ENCODE measurements at regions not wholly inside any gene's neighbourhood (a gene's known extent, or its start where the extent isn't known, plus 50 kb on each side); places are given as distances from the start of the nearest gene placed in this dataset.

DNA sequence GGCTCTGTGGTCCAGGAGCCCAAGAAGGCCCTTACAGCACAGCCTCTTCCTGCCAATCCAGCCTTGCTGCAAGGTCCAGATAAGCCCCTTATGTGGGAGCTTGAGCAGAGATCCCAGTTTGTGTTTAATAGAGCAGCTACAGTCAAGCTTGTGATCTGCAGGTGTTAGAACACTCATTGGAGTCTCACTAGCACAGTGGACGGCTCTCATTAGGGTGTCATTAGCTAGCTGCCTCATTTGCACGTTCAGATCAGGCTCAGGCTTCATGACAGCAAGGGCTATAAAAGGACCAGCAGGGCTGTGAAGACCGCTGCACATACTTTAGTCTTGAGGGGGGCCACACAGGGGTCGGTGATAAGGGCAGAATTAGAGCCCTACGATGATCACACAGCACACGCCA is 443.2 kb downstream of the RPS24 start:
- Histone ChIP-seq H3K36me3 (ENCODE audit: insufficient read depth, low read length) (no peaks in the 10 kb centered on the region), H3K9me2 (ENCODE audit: low read depth, low read length) (no peaks in the 10 kb centered on the region), H3K4me3 (ENCODE audit: low read depth, low read length, poor library complexity, severe bottlenecking) (no peak overlapping the region), H3K79me2 (ENCODE audit: insufficient read depth, low read length) (no peaks in the 10 kb centered on the region), H2AFZ (ENCODE audit: low read length) (no peak overlapping the region), H3K9ac (ENCODE audit: low read length) (no peak overlapping the region), H3K27ac (ENCODE audit: low read depth, low read length, poor library complexity, severe bottlenecking) (no peak overlapping the region), H3K27me3 (ENCODE audit: insufficient read depth, low read length) (no peaks in the 10 kb centered on the region), H3K4me1 (ENCODE audit: insufficient read depth, low read length, severe bottlenecking) (no peaks in the 10 kb centered on the region), H3F3A (ENCODE audit: insufficient read depth, low read length) (no peaks in the 10 kb centered on the region), H3K4me2 (ENCODE audit: low read length) (no peak overlapping the region), H4K20me1 (ENCODE audit: insufficient read depth, low read length) (no peaks in the 10 kb centered on the region), H3K9me3 (ENCODE audit: low read length) (no peaks in the 10 kb centered on the region)
- TF ChIP-seq EZH2 (IDR thresholded peaks at IDR 0.05; ENCODE audit: borderline replicate concordance, low read length): no peak
- no peak for TF ChIP-seq CTCF (IDR thresholded peaks at IDR 0.05; ENCODE audit: low read length)

DNA sequence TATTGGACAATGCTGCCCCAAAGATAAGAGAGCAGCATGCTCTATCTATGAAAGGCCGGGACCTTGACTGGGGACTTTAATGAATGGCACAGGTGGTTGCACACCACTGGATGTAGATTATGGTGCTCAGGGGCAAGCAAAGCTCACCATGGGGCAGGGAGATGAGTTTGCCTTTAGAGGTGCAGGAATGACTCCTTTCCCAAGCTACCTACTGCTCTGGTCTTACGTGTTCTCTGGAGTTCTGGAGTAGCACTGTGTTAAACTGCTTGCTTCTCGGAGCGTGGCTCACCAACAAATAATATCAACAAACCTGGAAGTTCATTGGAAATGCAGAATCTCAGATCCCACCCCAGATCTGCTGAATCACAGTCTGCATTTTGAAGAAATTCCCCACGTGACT is 445.3 kb downstream of the RPS24 start:
- H3K79me2 ChIP-seq (ENCODE audit: insufficient read depth, low read length): no peaks in the 10 kb centered on the region
- H3K4me1 ChIP-seq (ENCODE audit: insufficient read depth, low read length, severe bottlenecking): no peaks in the 10 kb centered on the region
- no peak overlapping the region for H3K4me2 ChIP-seq (ENCODE audit: low read length)
- no peak overlapping the region for H3K27ac ChIP-seq (ENCODE audit: low read depth, low read length, poor library complexity, severe bottlenecking)
- no peaks in the 10 kb centered on the region for H4K20me1 ChIP-seq (ENCODE audit: insufficient read depth, low read length)
- H3K9me2 ChIP-seq (ENCODE audit: low read depth, low read length): no peaks in the 10 kb centered on the region
- H3K4me3 ChIP-seq (ENCODE audit: low read depth, low read length, poor library complexity, severe bottlenecking): no peak overlapping the region
- H3K9me3 ChIP-seq (ENCODE audit: low read length): no peaks in the 10 kb centered on the region
- H2AFZ ChIP-seq (ENCODE audit: low read length): no peak overlapping the region
- peaks cover 6% of the 10 kb centered on the region; the same call in 1 of the 2 replicates for H3K27me3 ChIP-seq (ENCODE audit: insufficient read depth, low read length)
- TF ChIP-seq CTCF (IDR thresholded peaks at IDR 0.05; ENCODE audit: low read length) (no peak), EZH2 (IDR thresholded peaks at IDR 0.05; ENCODE audit: borderline replicate concordance, low read length) (no peak)
- no peaks in the 10 kb centered on the region for H3K36me3 ChIP-seq (ENCODE audit: insufficient read depth, low read length)
- no peak overlapping the region for H3K9ac ChIP-seq (ENCODE audit: low read length)
- H3F3A ChIP-seq (ENCODE audit: insufficient read depth, low read length): no peaks in the 10 kb centered on the region

DNA sequence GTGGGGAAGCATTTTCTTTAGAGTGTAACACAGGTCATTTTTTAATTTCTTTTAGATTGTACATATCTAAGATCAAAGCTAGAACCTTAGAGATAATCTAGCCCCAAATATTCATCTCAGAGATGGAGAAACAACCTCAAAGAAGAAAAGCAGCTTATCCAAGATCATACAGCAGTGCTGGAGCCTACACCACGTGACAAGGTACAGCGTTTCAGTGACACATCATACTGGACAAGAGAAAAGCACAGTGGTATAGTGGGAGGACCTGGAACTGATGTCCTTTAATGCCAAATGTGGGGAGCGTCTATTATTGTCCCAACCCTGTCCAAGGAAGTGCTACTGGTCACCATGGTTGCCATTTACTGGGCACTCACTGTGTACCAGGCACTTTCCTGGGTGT is 445.8 kb downstream of the RPS24 start:
- no peaks in the 10 kb centered on the region for H3F3A ChIP-seq (ENCODE audit: insufficient read depth, low read length)
- peaks cover 6% of the 10 kb centered on the region; the same call in 1 of the 2 replicates for H3K27me3 ChIP-seq (ENCODE audit: insufficient read depth, low read length)
- no peaks in the 10 kb centered on the region for H3K9me3 ChIP-seq (ENCODE audit: low read length)
- no peaks in the 10 kb centered on the region for H4K20me1 ChIP-seq (ENCODE audit: insufficient read depth, low read length)
- H3K36me3 ChIP-seq (ENCODE audit: insufficient read depth, low read length): no peaks in the 10 kb centered on the region
- H3K79me2 ChIP-seq (ENCODE audit: insufficient read depth, low read length): no peaks in the 10 kb centered on the region
- no peak overlapping the region for H3K4me3 ChIP-seq (ENCODE audit: low read depth, low read length, poor library complexity, severe bottlenecking)
- no peak overlapping the region for H2AFZ ChIP-seq (ENCODE audit: low read length)
- no peak overlapping the region for H3K4me2 ChIP-seq (ENCODE audit: low read length)
- TF ChIP-seq EZH2 (IDR thresholded peaks at IDR 0.05; ENCODE audit: borderline replicate concordance, low read length) (no peak), CTCF (IDR thresholded peaks at IDR 0.05; ENCODE audit: low read length) (no peak)
- no peaks in the 10 kb centered on the region for H3K4me1 ChIP-seq (ENCODE audit: insufficient read depth, low read length, severe bottlenecking)
- no peak overlapping the region for H3K9ac ChIP-seq (ENCODE audit: low read length)
- no peaks in the 10 kb centered on the region for H3K9me2 ChIP-seq (ENCODE audit: low read depth, low read length)
- H3K27ac ChIP-seq (ENCODE audit: low read depth, low read length, poor library complexity, severe bottlenecking): no peak overlapping the region
